Right atrium auricular region (tissue), 2 donors: ENCODE measurements at regions not wholly inside any gene's neighbourhood (a gene's known extent, or its start where the extent isn't known, plus 50 kb on each side); places are given as distances from the start of the nearest gene placed in this dataset.

Experiments used
- DNase-seq: peaks from one replicate; pipeline ENCODE4 v3.0.0-alpha.2; 2019; ENCODE audit warnings: low spot score
- H3K27ac ChIP-seq, 2 donors: fragments of 200-600 bp; sonication (generic); 1 replicate in 1 of 2; 2 replicates in 1 of 2; pipeline ENCODE4 v1.5.1; 2016 to 2019
- H3K27me3 ChIP-seq, 2 donors: fragments of 200-600 bp; sonication (generic); one replicate each; pipeline versions ENCODE4 v1.5.1 to v1.6.0; 2017 to 2019
- H3K36me3 ChIP-seq: fragments of 200-600 bp; sonication (generic); one replicate; pipeline ENCODE4 v1.5.1; 2016
- H3K4me1 ChIP-seq, 2 donors: fragments of 200-600 bp; sonication (generic); one replicate each; pipeline versions ENCODE4 v1.5.1 to v1.6.0; 2017 to 2019
- H3K4me3 ChIP-seq, 2 donors: fragments of 200-600 bp; sonication (generic); 1 replicate in 1 of 2; 2 replicates in 1 of 2; pipeline ENCODE4 v1.5.1; 2017 to 2019; ENCODE audit warnings: mild to moderate bottlenecking in 1 of 2, moderate library complexity in 1 of 2
- H3K9me3 ChIP-seq, 2 donors: fragments of 200-600 bp; sonication (generic); one replicate each; pipeline ENCODE4 v1.5.1; 2019
- TF ChIP-seq, protein P1 (sequence below), 2 donors: fragments of 200-600 bp; sonication (generic); IDR thresholded peaks; one replicate each; pipeline ENCODE4 v1.5.1; 2019; ENCODE audit warnings: antibody characterized with exemption in 2 of 2

DNA sequence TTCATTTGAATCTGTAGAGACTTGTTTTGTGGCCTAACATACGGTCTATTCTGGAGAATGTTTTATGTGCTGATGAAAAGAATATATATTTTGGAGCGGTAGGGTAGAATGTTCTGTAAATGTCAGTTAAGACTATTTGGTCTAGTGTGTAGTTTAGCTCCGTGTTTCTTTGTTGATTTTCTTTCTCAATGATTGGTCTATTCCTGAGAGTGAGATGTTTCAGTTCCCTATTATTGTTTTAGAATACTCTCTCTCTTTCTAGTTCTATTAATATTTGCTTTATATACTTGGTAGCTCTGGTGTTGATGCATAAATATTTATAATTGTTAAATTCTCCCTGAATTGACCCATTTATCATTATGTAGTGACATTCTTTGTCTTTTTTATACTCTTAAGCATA is 236.5 kb downstream of the GLUD2 start:
- Histone ChIP-seq H3K27me3 (no peaks in the 10 kb centered on the region), H3K4me3 (no peak overlapping the region), H3K4me1 (no peaks in the 10 kb centered on the region), H3K27ac (no peak overlapping the region), H3K9me3 (peaks cover 0 to 17% of the 10 kb centered on the region in 2 donors), H3K36me3 (no peaks in the 10 kb centered on the region)
- no peak for DNase-seq
- TF ChIP-seq, protein P1, sequence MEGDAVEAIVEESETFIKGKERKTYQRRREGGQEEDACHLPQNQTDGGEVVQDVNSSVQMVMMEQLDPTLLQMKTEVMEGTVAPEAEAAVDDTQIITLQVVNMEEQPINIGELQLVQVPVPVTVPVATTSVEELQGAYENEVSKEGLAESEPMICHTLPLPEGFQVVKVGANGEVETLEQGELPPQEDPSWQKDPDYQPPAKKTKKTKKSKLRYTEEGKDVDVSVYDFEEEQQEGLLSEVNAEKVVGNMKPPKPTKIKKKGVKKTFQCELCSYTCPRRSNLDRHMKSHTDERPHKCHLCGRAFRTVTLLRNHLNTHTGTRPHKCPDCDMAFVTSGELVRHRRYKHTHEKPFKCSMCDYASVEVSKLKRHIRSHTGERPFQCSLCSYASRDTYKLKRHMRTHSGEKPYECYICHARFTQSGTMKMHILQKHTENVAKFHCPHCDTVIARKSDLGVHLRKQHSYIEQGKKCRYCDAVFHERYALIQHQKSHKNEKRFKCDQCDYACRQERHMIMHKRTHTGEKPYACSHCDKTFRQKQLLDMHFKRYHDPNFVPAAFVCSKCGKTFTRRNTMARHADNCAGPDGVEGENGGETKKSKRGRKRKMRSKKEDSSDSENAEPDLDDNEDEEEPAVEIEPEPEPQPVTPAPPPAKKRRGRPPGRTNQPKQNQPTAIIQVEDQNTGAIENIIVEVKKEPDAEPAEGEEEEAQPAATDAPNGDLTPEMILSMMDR (IDR thresholded peaks at IDR 0.05), result no peak

DNA sequence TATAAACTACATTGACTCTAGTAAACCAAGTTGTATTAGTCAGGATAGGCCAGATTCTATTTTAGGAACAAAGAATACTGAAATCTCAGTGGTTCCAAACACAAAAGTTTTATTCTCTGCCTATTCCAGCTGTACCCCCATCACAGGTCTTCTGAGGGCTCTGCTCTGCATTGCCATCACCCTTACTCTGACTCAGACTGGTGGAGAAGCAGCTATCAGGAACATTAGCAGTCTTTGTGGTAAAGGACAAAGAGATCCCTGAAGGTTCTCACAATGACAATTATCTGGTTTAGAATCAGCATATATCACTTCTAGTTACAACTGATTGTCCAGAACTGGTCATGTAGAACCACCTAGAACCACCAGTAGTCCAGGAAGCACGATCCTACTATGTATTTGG is 251.1 kb downstream of the GLUD2 start:
- TF ChIP-seq, protein P1 (IDR thresholded peaks at IDR 0.05), result no peak
- DNase-seq, result no peak
- Histone ChIP-seq H3K36me3 (no peaks in the 10 kb centered on the region), H3K4me3 (no peak overlapping the region), H3K4me1 (no peaks in the 10 kb centered on the region), H3K9me3 (no peaks in the 10 kb centered on the region), H3K27ac (no peak overlapping the region), H3K27me3 (no peaks in the 10 kb centered on the region)

DNA sequence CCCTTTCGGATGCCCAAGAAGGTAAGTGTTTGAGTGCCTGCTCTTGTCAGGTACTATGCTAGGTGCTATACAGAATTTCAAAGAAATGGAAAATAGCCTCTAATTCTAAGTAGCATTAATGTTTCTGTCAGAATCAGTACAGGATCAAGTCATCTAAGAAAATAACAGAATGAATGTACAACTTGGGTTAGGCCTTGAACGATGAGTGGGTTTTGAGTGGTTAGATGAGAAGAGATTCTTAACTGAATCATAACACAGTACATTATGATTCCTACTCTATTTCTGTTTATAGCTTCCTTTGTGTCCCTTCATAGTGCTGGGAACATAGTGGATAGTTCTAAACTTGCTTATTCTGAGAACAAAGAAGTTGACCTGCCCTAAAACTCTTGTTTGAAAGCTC is 253.9 kb downstream of the GLUD2 start:
- Histone ChIP-seq H3K4me3 (no peak overlapping the region), H3K27ac (no peak overlapping the region), H3K4me1 (no peaks in the 10 kb centered on the region), H3K9me3 (no peaks in the 10 kb centered on the region), H3K36me3 (no peaks in the 10 kb centered on the region), H3K27me3 (no peaks in the 10 kb centered on the region)
- TF ChIP-seq, protein P1 (IDR thresholded peaks at IDR 0.05), result no peak
- no peak for DNase-seq

DNA sequence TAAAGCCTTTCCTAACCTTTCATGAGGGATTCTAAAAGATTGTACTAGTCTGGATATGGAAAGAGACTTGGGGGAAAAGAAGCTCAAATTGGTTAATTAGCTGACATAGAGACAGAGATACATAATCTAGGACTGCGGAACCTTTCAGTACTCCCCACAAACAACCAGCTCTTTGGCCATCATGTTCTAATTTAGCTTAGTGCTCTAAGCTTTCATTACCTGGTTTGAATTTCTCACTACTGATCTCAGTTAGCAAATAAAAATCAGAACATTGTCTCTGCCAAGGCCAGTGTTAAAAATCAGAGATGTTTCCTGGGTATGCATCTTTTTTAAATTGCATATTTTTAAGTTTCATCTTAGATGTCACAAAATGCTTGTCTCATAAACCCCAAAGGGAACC is 254.4 kb downstream of the GLUD2 start:
- TF ChIP-seq, protein P1 (IDR thresholded peaks at IDR 0.05), result no peak
- no peak overlapping the region for H3K27ac ChIP-seq
- no peaks in the 10 kb centered on the region for H3K27me3 ChIP-seq
- no peak for DNase-seq
- no peaks in the 10 kb centered on the region for H3K4me1 ChIP-seq
- H3K4me3 ChIP-seq, result no peak overlapping the region
- H3K9me3 ChIP-seq, result no peaks in the 10 kb centered on the region
- H3K36me3 ChIP-seq, result no peaks in the 10 kb centered on the region

DNA sequence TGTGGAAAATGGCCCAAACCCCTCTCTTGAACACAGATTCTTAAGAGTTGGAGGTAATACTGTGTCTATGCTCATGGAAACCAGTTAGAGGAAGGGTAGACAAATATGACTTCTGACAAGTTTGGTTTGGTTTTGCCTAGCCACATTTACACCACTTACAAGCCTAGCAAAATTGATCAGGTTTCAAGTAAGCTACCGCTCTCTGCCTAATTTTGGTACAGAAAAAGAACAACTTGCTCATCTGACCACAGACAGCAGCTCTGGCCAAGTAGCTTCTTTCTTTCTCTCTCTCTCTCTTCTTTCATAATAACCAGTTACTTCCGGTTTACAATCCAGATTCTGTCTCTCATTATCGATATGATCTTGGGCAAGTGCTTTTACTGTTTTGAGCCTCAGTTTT is 260.0 kb downstream of the GLUD2 start:
- Histone ChIP-seq H3K9me3 (no peaks in the 10 kb centered on the region), H3K4me1 (no peaks in the 10 kb centered on the region), H3K27ac (no peak overlapping the region), H3K4me3 (no peak overlapping the region), H3K36me3 (no peaks in the 10 kb centered on the region), H3K27me3 (no peaks in the 10 kb centered on the region)
- TF ChIP-seq, protein P1 (IDR thresholded peaks at IDR 0.05), result no peak
- DNase-seq, result no peak

DNA sequence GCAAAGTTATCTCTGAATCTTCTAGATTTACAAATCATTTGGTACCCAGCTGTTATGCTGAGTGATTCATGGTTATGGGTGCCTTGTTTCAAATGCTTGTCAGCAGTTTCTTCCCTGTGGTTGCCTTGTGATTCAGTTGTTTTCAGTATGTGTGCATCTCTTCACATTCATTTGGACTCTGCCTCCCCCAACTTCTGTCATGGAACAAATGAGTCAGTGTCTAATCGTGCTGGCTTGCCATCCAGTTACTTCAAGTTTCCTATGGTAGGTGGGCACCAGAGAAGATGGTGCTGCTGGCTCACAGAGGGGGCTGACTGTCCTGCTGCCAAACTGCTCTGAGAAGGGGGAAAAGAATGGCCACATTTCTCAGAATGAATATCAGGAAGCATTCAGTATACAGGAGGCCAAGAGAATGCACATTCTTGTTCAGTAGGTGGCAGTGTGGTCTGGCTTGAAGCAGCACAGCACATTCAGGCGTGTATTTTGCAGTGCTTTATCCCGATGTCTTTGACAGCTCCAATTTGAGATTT is 260.9 kb downstream of the GLUD2 start:
- TF ChIP-seq, protein P1 (IDR thresholded peaks at IDR 0.05), result peak in 1 of 2 donors; percentile 50
- Histone ChIP-seq H3K27me3 (no peaks in the 10 kb centered on the region), H3K27ac (no peak overlapping the region), H3K36me3 (no peaks in the 10 kb centered on the region), H3K4me3 (no peak overlapping the region), H3K9me3 (no peaks in the 10 kb centered on the region), H3K4me1 (no peaks in the 10 kb centered on the region)
- DNase-seq, result no peak
